ENCODE measurements at regions not wholly inside any gene's neighbourhood (a gene's known extent, or its start where the extent isn't known, plus 50 kb on each side); places are given as distances from the start of the nearest gene placed in this dataset.

DNA sequence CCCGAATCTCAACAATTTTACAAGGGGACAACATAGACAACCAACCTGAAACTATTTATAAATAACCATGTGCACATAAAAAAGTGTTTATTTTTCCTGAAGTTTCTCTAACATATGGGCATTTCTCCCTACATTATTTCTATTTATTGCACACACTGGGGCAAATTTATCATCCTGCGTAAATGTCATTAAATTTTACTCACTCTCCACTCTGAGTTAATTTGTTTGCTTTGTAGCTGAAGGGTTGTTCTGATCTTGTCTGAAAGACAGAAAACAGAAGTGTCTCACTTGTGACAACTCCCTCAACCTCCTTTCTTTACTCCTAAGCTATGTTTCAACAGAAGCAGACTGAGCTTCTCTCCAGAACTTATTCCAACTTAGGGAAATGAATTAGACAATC lies 194.2 kb downstream of the HIPK3 start:
- TF ChIP-seq, protein P1, sequence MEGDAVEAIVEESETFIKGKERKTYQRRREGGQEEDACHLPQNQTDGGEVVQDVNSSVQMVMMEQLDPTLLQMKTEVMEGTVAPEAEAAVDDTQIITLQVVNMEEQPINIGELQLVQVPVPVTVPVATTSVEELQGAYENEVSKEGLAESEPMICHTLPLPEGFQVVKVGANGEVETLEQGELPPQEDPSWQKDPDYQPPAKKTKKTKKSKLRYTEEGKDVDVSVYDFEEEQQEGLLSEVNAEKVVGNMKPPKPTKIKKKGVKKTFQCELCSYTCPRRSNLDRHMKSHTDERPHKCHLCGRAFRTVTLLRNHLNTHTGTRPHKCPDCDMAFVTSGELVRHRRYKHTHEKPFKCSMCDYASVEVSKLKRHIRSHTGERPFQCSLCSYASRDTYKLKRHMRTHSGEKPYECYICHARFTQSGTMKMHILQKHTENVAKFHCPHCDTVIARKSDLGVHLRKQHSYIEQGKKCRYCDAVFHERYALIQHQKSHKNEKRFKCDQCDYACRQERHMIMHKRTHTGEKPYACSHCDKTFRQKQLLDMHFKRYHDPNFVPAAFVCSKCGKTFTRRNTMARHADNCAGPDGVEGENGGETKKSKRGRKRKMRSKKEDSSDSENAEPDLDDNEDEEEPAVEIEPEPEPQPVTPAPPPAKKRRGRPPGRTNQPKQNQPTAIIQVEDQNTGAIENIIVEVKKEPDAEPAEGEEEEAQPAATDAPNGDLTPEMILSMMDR (IDR thresholded peaks at IDR 0.05): no peak
- TF ChIP-seq POLR2A (IDR thresholded peaks at IDR 0.05): no peak
